Loucy (cell line): ENCODE measurements at regions not wholly inside any gene's neighbourhood (a gene's known extent, or its start where the extent isn't known, plus 50 kb on each side); places are given as distances from the start of the nearest gene placed in this dataset.

Source experiments
- H2AFZ ChIP-seq: fragments of 200-600 bp; sonication (generic); 2 replicates; pipeline ENCODE4 v1.6.0; 2016; ENCODE audit warnings: antibody characterized with exemption, mild to moderate bottlenecking, low read length, moderate library complexity
- H3F3A ChIP-seq: fragments of 200-600 bp; 2 replicates; pipeline ENCODE4 v1.6.0; 2016; ENCODE audit warnings: antibody characterized with exemption, low read depth, mild to moderate bottlenecking
- H3K27me3 ChIP-seq: fragments of 200-600 bp; sonication (generic); 2 replicates; pipeline ENCODE4 v1.6.1; 2014; ENCODE audit warnings: low read length, mild to moderate bottlenecking; ENCODE audit not compliant: insufficient read depth, poor library complexity, severe bottlenecking
- H3K36me3 ChIP-seq: fragments of 200-600 bp; sonication (generic); 2 replicates; pipeline ENCODE4 v1.6.1; 2016; ENCODE audit warnings: low read length; ENCODE audit not compliant: insufficient read depth
- H3K4me1 ChIP-seq: fragments of 200-600 bp; sonication (generic); 2 replicates; pipeline ENCODE4 v1.5.1; 2014; ENCODE audit warnings: low read length, mild to moderate bottlenecking; ENCODE audit not compliant: insufficient read depth, poor library complexity, severe bottlenecking
- H3K4me2 ChIP-seq: fragments of 200-600 bp; sonication (generic); 2 replicates; pipeline ENCODE4 v1.6.0; 2014; ENCODE audit warnings: antibody characterized with exemption, low read length, low read depth, mild to moderate bottlenecking; ENCODE audit not compliant: poor library complexity, severe bottlenecking
- H3K4me3 ChIP-seq: fragments of 200-600 bp; sonication (generic); 2 replicates; pipeline ENCODE4 v1.5.1; 2014; ENCODE audit warnings: low read length, mild to moderate bottlenecking, mixed read lengths; ENCODE audit not compliant: poor library complexity, severe bottlenecking
- H3K79me2 ChIP-seq: fragments of 200-600 bp; sonication (generic); 2 replicates; pipeline ENCODE4 v1.6.1; 2014; ENCODE audit warnings: low read length; ENCODE audit not compliant: insufficient read depth
- H3K9ac ChIP-seq: fragments of 200-600 bp; sonication (generic); 2 replicates; pipeline ENCODE4 v1.6.0; 2014; ENCODE audit warnings: mild to moderate bottlenecking, low read depth, low read length, moderate library complexity; ENCODE audit not compliant: poor library complexity, severe bottlenecking
- H3K9me2 ChIP-seq: fragments of 200-600 bp; sonication (generic); replicated peaks from 2 replicates; pipeline ENCODE4 v1.6.1; 2016; ENCODE audit warnings: low read depth, low read length, mixed read lengths
- H3K9me3 ChIP-seq: fragments of 200-600 bp; sonication (generic); 2 replicates; pipeline ENCODE4 v1.6.1; 2014; ENCODE audit warnings: mild to moderate bottlenecking, antibody characterized with exemption, low read length, low read depth; ENCODE audit not compliant: insufficient read depth
- H4K20me1 ChIP-seq: fragments of 200-600 bp; sonication (generic); 2 replicates; pipeline ENCODE4 v1.6.0; 2014; ENCODE audit warnings: antibody characterized with exemption, low read length, mild to moderate bottlenecking; ENCODE audit not compliant: insufficient read depth, poor library complexity, severe bottlenecking
- CTCF ChIP-seq: fragments of 200-600 bp; sonication (generic); conservative IDR thresholded peaks from 2 replicates; pipeline ENCODE4 v1.5.1; 2014; ENCODE audit warnings: mild to moderate bottlenecking, antibody characterized with exemption, low read length
- EZH2phosphoT487 ChIP-seq: fragments of 200-600 bp; IDR thresholded peaks from 2 replicates; pipeline ENCODE4 v1.6.1; 2018; ENCODE audit warnings: antibody characterized with exemption, mild to moderate bottlenecking, moderate library complexity, borderline replicate concordance

DNA sequence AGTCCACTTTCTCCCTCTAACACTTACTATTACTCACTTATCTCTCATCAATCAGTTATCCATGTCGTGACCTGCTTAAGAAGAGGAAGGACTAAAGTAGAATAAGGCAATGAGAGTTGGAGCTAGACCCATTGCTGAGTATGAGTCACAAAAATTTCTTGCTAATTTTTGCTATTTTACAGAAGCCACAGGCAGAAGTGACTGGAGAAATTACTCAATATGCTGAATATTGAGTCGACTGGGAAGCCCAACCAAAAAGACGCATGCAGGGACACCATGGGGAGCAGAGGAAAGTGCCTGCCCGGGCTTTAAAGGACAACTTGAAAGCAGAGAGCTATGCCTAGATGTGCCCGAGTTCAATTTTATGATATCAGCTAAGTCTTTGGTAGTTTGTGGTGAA is 115.4 kb upstream of the FOXG1 start:
- TF ChIP-seq EZH2phosphoT487 (no peak), CTCF (no peak)
- no peaks in the 10 kb centered on the region for H3F3A ChIP-seq
- H3K27me3 ChIP-seq = no peaks in the 10 kb centered on the region
- no peaks in the 10 kb centered on the region for H3K79me2 ChIP-seq
- no peaks in the 10 kb centered on the region for H3K9me3 ChIP-seq
- no peak overlapping the region for H3K4me3 ChIP-seq
- H3K9me2 ChIP-seq = no peaks in the 10 kb centered on the region
- H3K9ac ChIP-seq = no peak overlapping the region
- no peak overlapping the region for H2AFZ ChIP-seq
- no peaks in the 10 kb centered on the region for H3K36me3 ChIP-seq
- no peaks in the 10 kb centered on the region for H4K20me1 ChIP-seq
- no peaks in the 10 kb centered on the region for H3K4me1 ChIP-seq
- no peak overlapping the region for H3K4me2 ChIP-seq

DNA sequence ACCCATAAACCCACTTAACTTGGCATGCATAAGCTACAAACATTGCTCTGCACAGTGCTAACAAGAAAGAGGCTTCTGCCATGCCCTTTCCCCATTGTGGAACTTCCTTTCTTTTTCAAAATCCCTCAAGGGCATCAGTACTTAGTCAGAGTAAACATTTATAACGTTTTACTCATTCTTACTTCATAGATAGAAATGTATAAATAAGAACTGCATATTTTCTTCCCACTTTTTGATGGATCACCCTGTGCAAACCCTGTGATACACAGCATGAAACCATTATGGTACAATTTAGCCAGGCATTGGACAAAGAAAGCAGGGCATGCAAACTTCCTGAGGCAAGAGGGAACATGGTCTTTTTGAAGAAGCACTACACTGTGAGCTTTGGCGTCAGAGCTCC is 113.8 kb upstream of the FOXG1 start:
- H3K9me3 ChIP-seq = no peaks in the 10 kb centered on the region
- no peaks in the 10 kb centered on the region for H3K27me3 ChIP-seq
- no peaks in the 10 kb centered on the region for H3K36me3 ChIP-seq
- no peaks in the 10 kb centered on the region for H3K79me2 ChIP-seq
- H4K20me1 ChIP-seq = no peaks in the 10 kb centered on the region
- H3K9me2 ChIP-seq = no peaks in the 10 kb centered on the region
- H2AFZ ChIP-seq = no peak overlapping the region
- no peak overlapping the region for H3K4me2 ChIP-seq
- no peak overlapping the region for H3K4me3 ChIP-seq
- H3F3A ChIP-seq = no peaks in the 10 kb centered on the region
- TF ChIP-seq EZH2phosphoT487 (no peak), CTCF (no peak)
- no peaks in the 10 kb centered on the region for H3K4me1 ChIP-seq
- no peak overlapping the region for H3K9ac ChIP-seq

DNA sequence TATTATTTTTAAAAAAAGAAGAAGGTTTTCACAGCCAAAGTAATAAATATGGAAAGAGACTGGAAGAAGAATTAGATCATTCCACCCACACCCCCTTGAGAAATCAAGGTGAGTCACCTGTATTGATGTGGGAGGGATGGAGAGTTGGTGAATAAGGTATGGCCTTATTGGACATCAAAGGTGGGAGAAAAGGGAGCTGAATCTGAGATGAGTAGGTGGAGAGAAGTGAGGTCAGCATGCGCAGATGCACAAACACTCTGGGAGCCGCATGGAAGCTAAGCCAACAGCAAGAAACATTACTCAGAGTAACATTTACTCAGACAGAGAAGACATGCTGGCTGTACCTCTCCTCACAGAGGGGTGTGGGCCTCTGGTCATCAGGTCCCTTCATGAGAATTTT is 113.1 kb upstream of the FOXG1 start:
- no peaks in the 10 kb centered on the region for H3K9me3 ChIP-seq
- H2AFZ ChIP-seq = no peak overlapping the region

More for the DNA sequence above, 113.1 kb upstream of the FOXG1 start:
- Histone ChIP-seq H3K79me2 (no peaks in the 10 kb centered on the region), H3K4me1 (no peaks in the 10 kb centered on the region), H3F3A (no peaks in the 10 kb centered on the region), H3K9me2 (no peaks in the 10 kb centered on the region), H3K36me3 (no peaks in the 10 kb centered on the region), H3K4me2 (no peak overlapping the region), H3K9ac (no peak overlapping the region), H4K20me1 (no peaks in the 10 kb centered on the region), H3K27me3 (no peaks in the 10 kb centered on the region), H3K4me3 (no peak overlapping the region)
- TF ChIP-seq CTCF = no peak
- no peak for TF ChIP-seq EZH2phosphoT487
